ENCODE measurements at regions not wholly inside any gene's neighbourhood (a gene's known extent, or its start where the extent isn't known, plus 50 kb on each side); places are given as distances from the start of the nearest gene placed in this dataset.

GRCh38 chr16:55942821-55943220, 67.6 kb upstream of the CES5A start:
- ATAC-seq (no peak), DNase-seq (ENCODE audit: low read depth, low spot score) (no peak)
- ChIA-PET CTCF (interaction anchor here (1.0 to 1.1 kb wide), 2 partner anchors 18 to 478 kb away, joined by 3 read pairs; no protein-coding TSS in a partner anchor), POLR2A (no interaction called here)
- no peak for TF ChIP-seq TCF7L2 (IDR thresholded peaks at IDR 0.05; ENCODE audit: low read depth, low read length)
- TF ChIP-seq CTCF (IDR thresholded peaks at IDR 0.05) = no peak
- TF ChIP-seq REST (IDR thresholded peaks at IDR 0.05; ENCODE audit: insufficient read depth in 1 of 2, low read depth in 2 of 2, low read length in 1 of 2) = no peak
- no peak for TF ChIP-seq POLR2AphosphoS5 (IDR thresholded peaks at IDR 0.05; ENCODE audit: low read depth, low read length)
- no peak for TF ChIP-seq SIN3A (IDR thresholded peaks at IDR 0.05; ENCODE audit: borderline replicate concordance, insufficient read depth, low read depth, low read length)
- Histone ChIP-seq H3K27ac (ENCODE audit: low read length) (no peak overlapping the region), H3K9me3 (ENCODE audit: control insufficient read depth, insufficient read depth, low read depth, low read length) (no peaks in the 10 kb centered on the region), H3K4me3 (ENCODE audit: low read depth in 2 of 2, low read length in 2 of 2) (no peak overlapping the region), H3K27me3 (ENCODE audit: control insufficient read depth, insufficient read depth, low read length) (peaks cover 4% of the 10 kb centered on the region), H3K4me1 (ENCODE audit: control insufficient read depth, insufficient read depth, low read length) (no peaks in the 10 kb centered on the region), H3K36me3 (ENCODE audit: control insufficient read depth, insufficient read depth, low read length) (no peaks in the 10 kb centered on the region)
- no TSS peak for BruUV-seq (replicated peaks)
- intact Hi-C loops (cut with micrococcal nuclease; ENCODE audit: unreplicated experiment) (loop anchor here (10.0 kb wide), 1 partner anchor 372 kb away; no protein-coding TSS in a partner anchor), in situ Hi-C loops (cut with HindIII; ENCODE audit: low pct_unique_long_range_greater_than_20kb, low sequenced_read_pairs) (no loop called here)

- ChIA-PET CTCF (interaction anchor here (0.5 kb wide), 1 partner anchor 599 kb away, joined by 3 read pairs; no protein-coding TSS in a partner anchor), POLR2A (no interaction called here)
- H3K4me3 ChIP-seq (ENCODE audit: low read depth in 2 of 2, low read length in 2 of 2) = no peak overlapping the region
- H3K36me3 ChIP-seq (ENCODE audit: control insufficient read depth, insufficient read depth, low read length) = no peaks in the 10 kb centered on the region
- DNase-seq (ENCODE audit: low read depth, low spot score) (no peak), ATAC-seq (no peak)
- H3K27me3 ChIP-seq (ENCODE audit: control insufficient read depth, insufficient read depth, low read length) = peaks cover 4% of the 10 kb centered on the region
- no TSS peak for BruUV-seq (replicated peaks)
- H3K9me3 ChIP-seq (ENCODE audit: control insufficient read depth, insufficient read depth, low read depth, low read length) = no peaks in the 10 kb centered on the region
- H3K4me1 ChIP-seq (ENCODE audit: control insufficient read depth, insufficient read depth, low read length) = no peaks in the 10 kb centered on the region
- in situ Hi-C loops (cut with HindIII; ENCODE audit: low pct_unique_long_range_greater_than_20kb, low sequenced_read_pairs) = no loop called here
- H3K27ac ChIP-seq (ENCODE audit: low read length) = no peak overlapping the region
- intact Hi-C loops (cut with micrococcal nuclease; ENCODE audit: unreplicated experiment) = loop anchor here (10.0 kb wide), 1 partner anchor 373 kb away; no protein-coding TSS in a partner anchor
- no peak for TF ChIP-seq POLR2AphosphoS5 (IDR thresholded peaks at IDR 0.05; ENCODE audit: low read depth, low read length)
- no peak for TF ChIP-seq CTCF (IDR thresholded peaks at IDR 0.05)
These were observed 66.4 kb upstream of the CES5A start for GRCh38 chr16:55941552-55941951.
